A673 (cell line): ENCODE measurements at regions not wholly inside any gene's neighbourhood (a gene's known extent, or its start where the extent isn't known, plus 50 kb on each side); places are given as distances from the start of the nearest gene placed in this dataset.

Source experiments
- BruUV-seq: library from RNA; stranded (reverse); fragments of 400-500 nt; replicated peaks from 2 replicates; lab custom pipeline; 2021; lab: Mats Ljungman, UMichigan
- CTCF ChIA-PET: fragments of 300-600 bp; sonication (Branson Sonifier 250); formaldehyde crosslinking; loops from one replicate; lab custom pipeline; 2022; ENCODE audit warnings: antibody characterized with exemption; lab: Charles Lee
- POLR2A ChIA-PET: fragments of 300-600 bp; sonication (Branson Sonifier 250); formaldehyde crosslinking; loops from one replicate; lab custom pipeline; 2022; ENCODE audit warnings: antibody characterized with exemption; ENCODE audit not compliant: low non-redundant PET; lab: Charles Lee
- DNase-seq: peaks from one replicate; pipeline ENCODE4 v3.0.0-alpha.2; 2015; ENCODE audit warnings: low spot score
- H3K27ac ChIP-seq: fragments of 200-600 bp; sonication (generic); 2 replicates; pipeline ENCODE4 v1.5.1; 2016; ENCODE audit warnings: mixed run types, low read depth, mild to moderate bottlenecking, mixed read lengths, antibody characterized with exemption, low read length; ENCODE audit not compliant: poor library complexity, severe bottlenecking
- H3K27me3 ChIP-seq: fragments of 200-600 bp; sonication (generic); replicated peaks from 2 replicates; pipeline ENCODE4 v1.6.1; 2017; ENCODE audit warnings: mixed run types, low read depth, mild to moderate bottlenecking, mixed read lengths, antibody characterized with exemption, low read length; ENCODE audit not compliant: insufficient read depth, poor library complexity
- H3K36me3 ChIP-seq: fragments of 200-600 bp; sonication (generic); 2 replicates; pipeline ENCODE4 v1.6.1; 2016; ENCODE audit warnings: mixed run types, mild to moderate bottlenecking, mixed read lengths, antibody characterized with exemption, low read length; ENCODE audit not compliant: insufficient read depth, poor library complexity, severe bottlenecking
- H3K4me1 ChIP-seq: fragments of 200-600 bp; sonication (generic); 2 replicates; pipeline ENCODE4 v1.6.1; 2017; ENCODE audit warnings: mixed run types, mild to moderate bottlenecking, mixed read lengths, antibody characterized with exemption, low read length; ENCODE audit not compliant: insufficient read depth, poor library complexity, severe bottlenecking
- H3K4me3 ChIP-seq: fragments of 200-600 bp; sonication (generic); 2 replicates; pipeline ENCODE4 v1.5.1; 2016; ENCODE audit warnings: low read depth, mixed run types, mild to moderate bottlenecking, mixed read lengths, low read length; ENCODE audit not compliant: poor library complexity, severe bottlenecking
- H3K9me3 ChIP-seq: fragments of 200-600 bp; sonication (generic); 2 replicates; pipeline ENCODE4 v1.6.1; 2016; ENCODE audit warnings: mixed run types, low read depth, mild to moderate bottlenecking, mixed read lengths, antibody characterized with exemption, low read length; ENCODE audit not compliant: poor library complexity, severe bottlenecking
- EZH2 ChIP-seq: fragments of 200-600 bp; sonication (generic); IDR thresholded peaks from 2 replicates; pipeline ENCODE4 v1.6.1; 2017; ENCODE audit warnings: borderline replicate concordance, low read depth, mild to moderate bottlenecking, mixed read lengths, antibody characterized with exemption, low read length; ENCODE audit not compliant: poor library complexity, severe bottlenecking
- intact Hi-C: fragments of 100-400 bp; cut with micrococcal nuclease; formaldehyde crosslinking; loops from one replicate; pipeline ENCODE4 v1.10.0; 2022; ENCODE audit not compliant: unreplicated experiment
- TF ChIP-seq, protein P1 (sequence below): fragments of 300-800, 200-600 bp; sonication (generic); conservative IDR thresholded peaks from 2 replicates; pipeline ENCODE4 v1.5.1; 2017; ENCODE audit warnings: low read depth, mild to moderate bottlenecking, antibody characterized with exemption, low read length, moderate library complexity, mixed read lengths

DNA sequence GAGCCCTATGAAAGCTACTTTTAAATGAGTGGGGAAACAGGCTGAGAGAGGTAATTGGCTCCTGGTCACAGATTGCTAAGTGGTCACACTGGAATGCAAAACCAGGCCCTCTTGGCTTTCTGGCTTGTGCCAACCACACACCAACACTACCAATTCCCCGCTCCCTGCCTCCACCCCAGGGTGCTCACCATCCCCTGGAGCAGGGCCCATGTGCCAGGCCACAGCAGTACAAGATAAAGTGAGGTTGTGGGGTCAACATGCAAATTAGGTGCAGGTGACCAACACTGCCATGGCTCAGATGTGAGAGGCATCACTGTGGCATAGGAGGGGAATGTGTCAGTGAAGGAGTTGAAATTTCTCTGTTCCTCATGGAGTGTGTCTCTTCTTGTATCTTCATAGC, 312.5 kb downstream of the MYCN start:
- DNase-seq: no peak
- H3K36me3 ChIP-seq: no peaks in the 10 kb centered on the region
- no peaks in the 10 kb centered on the region for H3K4me1 ChIP-seq
- CTCF ChIA-PET: no interaction called here
- TF ChIP-seq EZH2: no peak
- TF ChIP-seq, protein P1, sequence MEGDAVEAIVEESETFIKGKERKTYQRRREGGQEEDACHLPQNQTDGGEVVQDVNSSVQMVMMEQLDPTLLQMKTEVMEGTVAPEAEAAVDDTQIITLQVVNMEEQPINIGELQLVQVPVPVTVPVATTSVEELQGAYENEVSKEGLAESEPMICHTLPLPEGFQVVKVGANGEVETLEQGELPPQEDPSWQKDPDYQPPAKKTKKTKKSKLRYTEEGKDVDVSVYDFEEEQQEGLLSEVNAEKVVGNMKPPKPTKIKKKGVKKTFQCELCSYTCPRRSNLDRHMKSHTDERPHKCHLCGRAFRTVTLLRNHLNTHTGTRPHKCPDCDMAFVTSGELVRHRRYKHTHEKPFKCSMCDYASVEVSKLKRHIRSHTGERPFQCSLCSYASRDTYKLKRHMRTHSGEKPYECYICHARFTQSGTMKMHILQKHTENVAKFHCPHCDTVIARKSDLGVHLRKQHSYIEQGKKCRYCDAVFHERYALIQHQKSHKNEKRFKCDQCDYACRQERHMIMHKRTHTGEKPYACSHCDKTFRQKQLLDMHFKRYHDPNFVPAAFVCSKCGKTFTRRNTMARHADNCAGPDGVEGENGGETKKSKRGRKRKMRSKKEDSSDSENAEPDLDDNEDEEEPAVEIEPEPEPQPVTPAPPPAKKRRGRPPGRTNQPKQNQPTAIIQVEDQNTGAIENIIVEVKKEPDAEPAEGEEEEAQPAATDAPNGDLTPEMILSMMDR: no peak
- no peak overlapping the region for H3K4me3 ChIP-seq
- no peaks in the 10 kb centered on the region for H3K9me3 ChIP-seq
- H3K27me3 ChIP-seq: peaks cover 10% of the 10 kb centered on the region
- intact Hi-C loops: no loop called here
- H3K27ac ChIP-seq: no peak overlapping the region
- BruUV-seq: no TSS peak
- POLR2A ChIA-PET: no interaction called here

DNA sequence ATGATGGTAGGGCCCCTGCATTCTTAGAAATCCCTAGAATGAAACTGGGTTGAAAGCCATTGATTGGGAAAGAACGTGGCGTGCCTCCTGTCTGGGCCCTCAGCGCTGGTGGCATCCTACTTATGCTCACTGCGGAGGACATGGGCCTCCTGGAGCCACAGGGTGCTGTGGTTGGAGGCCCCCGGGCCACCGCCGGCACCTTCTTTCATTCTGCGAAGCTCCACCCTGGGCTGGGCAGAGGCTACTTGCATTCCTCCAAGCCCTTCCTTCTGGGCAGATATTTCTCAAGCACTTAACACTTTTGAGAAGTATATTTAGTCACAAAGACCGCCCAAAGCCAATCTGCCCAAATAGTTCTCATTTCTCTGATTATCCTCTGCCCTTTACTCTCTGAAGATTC, 311.9 kb downstream of the MYCN start:
- H3K4me3 ChIP-seq: no peak overlapping the region
- intact Hi-C loops: no loop called here
- no peaks in the 10 kb centered on the region for H3K4me1 ChIP-seq
- H3K36me3 ChIP-seq: no peaks in the 10 kb centered on the region
- no TSS peak for BruUV-seq
- CTCF ChIA-PET: no interaction called here
- no peak for DNase-seq
- TF ChIP-seq, protein P1: no peak
- TF ChIP-seq EZH2: no peak
- H3K27ac ChIP-seq: no peak overlapping the region
- POLR2A ChIA-PET: no interaction called here
- H3K27me3 ChIP-seq: peaks cover 11% of the 10 kb centered on the region
- no peaks in the 10 kb centered on the region for H3K9me3 ChIP-seq

DNA sequence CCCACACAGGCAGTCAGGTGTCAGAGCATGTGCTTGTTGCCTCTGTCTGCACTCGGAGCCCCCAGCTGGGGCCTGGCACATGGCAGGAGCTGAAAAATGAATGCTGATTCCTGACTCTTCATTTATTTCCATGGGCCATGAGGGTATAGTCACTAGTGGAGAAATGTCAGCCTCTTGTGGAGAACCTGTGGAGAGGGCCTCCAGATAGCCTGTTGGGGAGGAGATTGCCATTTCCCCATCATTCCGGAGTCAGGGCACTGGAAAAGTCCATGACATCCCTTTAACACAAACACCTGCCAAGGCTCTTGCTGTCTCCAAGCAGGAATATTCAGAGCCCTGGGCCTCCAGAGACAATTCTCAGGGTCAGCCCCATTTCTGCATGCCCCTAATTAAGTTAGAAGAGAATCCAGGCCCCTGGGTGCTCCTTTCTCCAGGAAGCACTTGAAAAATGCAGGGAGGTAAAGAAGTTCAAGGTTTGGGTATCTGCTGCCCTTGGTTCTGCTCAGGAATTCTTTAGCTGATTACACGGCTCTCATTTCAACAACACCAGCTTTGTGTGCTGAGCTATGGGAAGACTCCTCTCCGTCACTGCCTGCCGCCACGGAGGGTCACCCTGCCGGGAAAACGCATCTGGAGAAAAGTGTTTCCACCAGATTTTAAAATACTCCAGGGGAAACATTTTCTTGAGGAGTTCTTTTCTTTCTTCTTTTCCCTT, 311.3 kb downstream of the MYCN start:
- CTCF ChIA-PET: no interaction called here
- intact Hi-C loops: no loop called here
- POLR2A ChIA-PET: no interaction called here

More for the DNA sequence above, 311.3 kb downstream of the MYCN start:
- DNase-seq: no peak
- H3K27ac ChIP-seq: no peak overlapping the region
- H3K36me3 ChIP-seq: no peaks in the 10 kb centered on the region
- BruUV-seq: no TSS peak
- no peak overlapping the region for H3K4me3 ChIP-seq
- H3K4me1 ChIP-seq: no peaks in the 10 kb centered on the region
- no peaks in the 10 kb centered on the region for H3K9me3 ChIP-seq
- no peak for TF ChIP-seq EZH2
- TF ChIP-seq, protein P1: no peak
- H3K27me3 ChIP-seq: peaks cover 13% of the 10 kb centered on the region
